Endothelial cell of umbilical vein (primary cell): ENCODE measurements at regions not wholly inside any gene's neighbourhood (a gene's known extent, or its start where the extent isn't known, plus 50 kb on each side); places are given as distances from the start of the nearest gene placed in this dataset.

Source experiments
- BruUV-seq: library from RNA; stranded (reverse); fragments of 400-500 nt; replicated peaks from 2 replicates; lab custom pipeline; 2021; lab: Mats Ljungman, UMichigan
- CTCF ChIA-PET: fragments of 300-600, 350-600 bp; sonication (Branson Sonifier 250); formaldehyde crosslinking; loops from one replicate; lab custom pipeline; 2021; ENCODE audit warnings: antibody characterized with exemption, inconsistent platforms; lab: Charles Lee
- POLR2A ChIA-PET: fragments of 300-600, 350-600 bp; sonication (Branson Sonifier 250); formaldehyde crosslinking; loops from one replicate; lab custom pipeline; 2021; ENCODE audit warnings: antibody characterized with exemption, inconsistent platforms; lab: Charles Lee
- DNase-seq: peaks from one replicate; pipeline ENCODE4 v3.0.0-alpha.2; 2011; ENCODE audit warnings: low read depth, low spot score
- FAIRE-seq: peaks from 2 replicates; lab custom pipeline; 2011; peaks lifted over from hg19 to GRCh38; lab: Jason Lieb, UNC
- H2AFZ ChIP-seq: 2 replicates; pipeline ENCODE4 v1.6.0; 2012; ENCODE audit warnings: low read depth, low read length, control low read depth, inconsistent platforms
- H3K27ac ChIP-seq: 2 replicates; pipeline ENCODE4 v1.5.1; 2011; ENCODE audit warnings: low read depth, mild to moderate bottlenecking, control low read depth, low read length, moderate library complexity; ENCODE audit not compliant: insufficient read depth
- H3K27me3 ChIP-seq, 2 experiments: 2 replicates each; pipeline versions ENCODE4 v1.6.0 to v1.6.1; 2011; ENCODE audit warnings: low read length in 2 of 2, mixed read lengths in 1 of 2; ENCODE audit not compliant: control insufficient read depth in 2 of 2, insufficient read depth in 2 of 2
- H3K36me3 ChIP-seq, 2 experiments: 2 replicates in 1 of 2; 3 replicates in 1 of 2; pipeline ENCODE4 v1.5.1; 2011; ENCODE audit warnings: low read length in 2 of 2, mild to moderate bottlenecking in 1 of 2, moderate library complexity in 1 of 2; ENCODE audit not compliant: control insufficient read depth in 2 of 2, insufficient read depth in 2 of 2; ENCODE audit errors: extremely low read depth in 1 of 2
- H3K4me1 ChIP-seq: 3 replicates; pipeline ENCODE4 v1.5.1; 2011; ENCODE audit warnings: mild to moderate bottlenecking, low read length; ENCODE audit not compliant: control insufficient read depth, insufficient read depth; ENCODE audit errors: extremely low read depth
- H3K4me2 ChIP-seq: 2 replicates; pipeline ENCODE4 v1.6.1; 2011; ENCODE audit warnings: low read length, control low read depth, mixed read lengths; ENCODE audit not compliant: insufficient read depth
- H3K4me3 ChIP-seq, 3 experiments: fragments of 200-600 bp in 1 of 3; sonication (generic), shearing (Covaris generic) in 1 of 3; replicated peaks in 1 of 3; 2 replicates each; pipeline ENCODE4 v1.5.1; 2011 to 2016; ENCODE audit warnings: control low read depth in 3 of 3, low read length in 3 of 3, mild to moderate bottlenecking in 2 of 3, inconsistent platforms in 1 of 3, low read depth in 1 of 3, moderate library complexity in 1 of 3; ENCODE audit not compliant: insufficient read depth in 1 of 3
- H3K79me2 ChIP-seq: 2 replicates; pipeline ENCODE4 v1.6.0; 2012; ENCODE audit warnings: low read length, inconsistent platforms; ENCODE audit not compliant: control insufficient read depth, insufficient read depth
- H3K9ac ChIP-seq: replicated peaks from 2 replicates; pipeline ENCODE3; 2011; ENCODE audit warnings: low read length, control low read depth; ENCODE audit not compliant: insufficient read depth; ENCODE audit errors: extremely low read depth
- H3K9me1 ChIP-seq: replicated peaks from 3 replicates; pipeline ENCODE4 v1.6.0; 2011; ENCODE audit warnings: mild to moderate bottlenecking, low read length; ENCODE audit not compliant: control insufficient read depth, insufficient read depth; ENCODE audit errors: extremely low read depth
- H3K9me3 ChIP-seq: replicated peaks from 2 replicates; pipeline ENCODE4 v1.5.1; 2012; ENCODE audit warnings: low read length, inconsistent platforms; ENCODE audit not compliant: control insufficient read depth, insufficient read depth
- H4K20me1 ChIP-seq: replicated peaks from 2 replicates; pipeline ENCODE3; 2011; ENCODE audit warnings: mild to moderate bottlenecking, low read length; ENCODE audit not compliant: control insufficient read depth, insufficient read depth; ENCODE audit errors: extremely low read depth
- CTCF ChIP-seq, 2 donors: IDR thresholded peaks; 1 replicate in 1 of 2; 2 replicates in 1 of 2; pipeline ENCODE4 v1.5.1; 2011; ENCODE audit warnings: low read length in 2 of 2, mild to moderate bottlenecking in 2 of 2, moderate library complexity in 2 of 2, control low read depth in 1 of 2, inconsistent platforms in 1 of 2, low read depth in 1 of 2; ENCODE audit not compliant: insufficient read depth in 1 of 2; ENCODE audit errors: extremely low read depth in 1 of 2
- EZH2 ChIP-seq: IDR thresholded peaks from 2 replicates; pipeline ENCODE4 v1.6.1; 2012; ENCODE audit warnings: borderline replicate concordance, low read depth, mild to moderate bottlenecking, moderate library complexity, low read length, inconsistent platforms; ENCODE audit not compliant: severe bottlenecking
- FOS ChIP-seq: IDR thresholded peaks from 2 replicates; pipeline ENCODE4 v1.6.1; 2011; ENCODE audit warnings: mild to moderate bottlenecking, low read length, moderate library complexity, borderline replicate concordance; ENCODE audit not compliant: insufficient read depth
- GATA2 ChIP-seq: IDR thresholded peaks from 2 replicates; pipeline ENCODE4 v1.7.0; 2011; ENCODE audit warnings: low read depth, mild to moderate bottlenecking, moderate library complexity, mixed read lengths, low read length; ENCODE audit not compliant: insufficient read length, insufficient read depth
- JUN ChIP-seq: IDR thresholded peaks from 2 replicates; pipeline ENCODE4 v1.6.1; 2011; ENCODE audit warnings: borderline replicate concordance, low read depth; ENCODE audit not compliant: insufficient read length, insufficient read depth
- MYC ChIP-seq: IDR thresholded peaks from one replicate; pipeline ENCODE4 v1.6.1; 2011; ENCODE audit warnings: mild to moderate bottlenecking, low read depth, low read length
- POLR2A ChIP-seq: IDR thresholded peaks from 2 replicates; pipeline ENCODE4 v1.6.1; 2012; ENCODE audit warnings: low read depth, mild to moderate bottlenecking, control low read depth, low read length
- POLR2AphosphoS5 ChIP-seq: IDR thresholded peaks from 2 replicates; pipeline ENCODE4 v1.6.1; 2012; ENCODE audit warnings: low read depth, mild to moderate bottlenecking, control low read depth, low read length, moderate library complexity; ENCODE audit not compliant: insufficient read depth
- dilution Hi-C: fragments of 300-500 bp; cut with MboI; formaldehyde crosslinking; loops from one replicate; pipeline ENCODE4 v1.15.0; 2019; ENCODE audit warnings: low sequenced_read_pairs; ENCODE audit not compliant: extremely low pct_ligation_motif_present
- intact Hi-C: fragments of 100-400 bp; cut with micrococcal nuclease; formaldehyde crosslinking; loops from one replicate; pipeline ENCODE4 v1.10.0; 2022
- TF ChIP-seq, protein P1 (sequence below): IDR thresholded peaks from 2 replicates; pipeline ENCODE4 v1.6.1; 2011; ENCODE audit not compliant: insufficient read depth, insufficient read length

DNA sequence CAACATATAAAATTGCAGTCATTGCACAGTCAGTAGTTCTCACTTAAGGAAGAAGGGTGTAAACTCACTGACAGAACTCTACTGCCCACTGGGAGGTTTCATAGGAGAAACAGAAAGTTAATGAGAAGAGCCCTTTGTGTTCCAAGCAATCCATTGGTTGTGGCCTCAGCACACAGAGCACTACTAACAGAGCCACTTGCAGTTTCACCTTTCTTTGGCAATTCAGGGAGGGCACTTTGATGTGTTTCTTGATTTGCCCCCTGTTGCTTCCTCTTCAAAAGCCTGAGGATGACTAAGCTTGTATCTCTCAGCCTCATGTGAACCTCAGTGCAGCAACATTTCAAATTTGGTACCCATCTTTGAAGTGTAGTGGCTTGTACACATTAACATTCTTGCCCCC, 409.4 kb downstream of the DMRTA1 start:
- no peaks in the 10 kb centered on the region for H3K79me2 ChIP-seq
- dilution Hi-C loops (no loop called here), intact Hi-C loops (loop anchor here (10.0 kb wide), 1 partner anchor 59 kb away; no protein-coding TSS in a partner anchor)
- TF ChIP-seq MYC: no peak
- no peak overlapping the region for H3K9ac ChIP-seq
- no peak overlapping the region for H3K27ac ChIP-seq
- DNase-seq (no peak), FAIRE-seq (no peak)
- ChIA-PET POLR2A (no interaction called here), CTCF (no interaction called here)
- no peak overlapping the region for H3K4me2 ChIP-seq
- no peaks in the 10 kb centered on the region for H3K27me3 ChIP-seq
- H3K36me3 ChIP-seq: no peaks in the 10 kb centered on the region
- BruUV-seq: no TSS peak
- no peaks in the 10 kb centered on the region for H4K20me1 ChIP-seq
- no peaks in the 10 kb centered on the region for H3K9me3 ChIP-seq
- no peaks in the 10 kb centered on the region for H3K4me1 ChIP-seq
- no peak overlapping the region for H2AFZ ChIP-seq
- no peak overlapping the region for H3K4me3 ChIP-seq
- H3K9me1 ChIP-seq: no peaks in the 10 kb centered on the region

- no peaks in the 10 kb centered on the region for H3K4me1 ChIP-seq
- no peaks in the 10 kb centered on the region for H3K36me3 ChIP-seq
- H3K27ac ChIP-seq: no peak overlapping the region
- H3K79me2 ChIP-seq: no peaks in the 10 kb centered on the region
- BruUV-seq: no TSS peak
- H3K9me3 ChIP-seq: no peaks in the 10 kb centered on the region
- no peak overlapping the region for H3K9ac ChIP-seq
- no peaks in the 10 kb centered on the region for H3K9me1 ChIP-seq
- CTCF ChIA-PET: no interaction called here
- no peaks in the 10 kb centered on the region for H4K20me1 ChIP-seq
- FAIRE-seq (no peak), DNase-seq (no peak)
- TF ChIP-seq EZH2 (no peak), GATA2 (no peak), POLR2A (no peak), FOS (no peak), CTCF (IDR thresholded peaks at IDR 0.05; ENCODE audit: extremely low read depth in 1 of 2, insufficient read depth in 1 of 2, low read depth in 1 of 2, low read length in 2 of 2) (no peak), MYC (no peak), POLR2AphosphoS5 (no peak), JUN (no peak)
- TF ChIP-seq, protein P1, sequence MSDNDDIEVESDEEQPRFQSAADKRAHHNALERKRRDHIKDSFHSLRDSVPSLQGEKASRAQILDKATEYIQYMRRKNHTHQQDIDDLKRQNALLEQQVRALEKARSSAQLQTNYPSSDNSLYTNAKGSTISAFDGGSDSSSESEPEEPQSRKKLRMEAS: no peak
- H3K27me3 ChIP-seq: no peaks in the 10 kb centered on the region
- no peak overlapping the region for H3K4me2 ChIP-seq
- H2AFZ ChIP-seq: no peak overlapping the region
- POLR2A ChIA-PET: no interaction called here
- intact Hi-C loops: loop anchor here (10.0 kb wide), 1 partner anchor 57 kb away; no protein-coding TSS in a partner anchor
- dilution Hi-C loops: no loop called here
- H3K4me3 ChIP-seq: no peak overlapping the region
Observed at GRCh38 chr9:22857316-22857715, 410.7 kb downstream of the DMRTA1 start.
